IPS-NIHi11 (cell line): ENCODE measurements at regions not wholly inside any gene's neighbourhood (a gene's known extent, or its start where the extent isn't known, plus 50 kb on each side); places are given as distances from the start of the nearest gene placed in this dataset.
"Not testable (repeated sequence)": the region's sequence is repeated elsewhere in the genome, so short reads cannot be mapped to it uniquely, and the experiment has no call there.

ENCODE experiments used
- DNase-seq: peaks from one replicate; pipeline ENCODE4 v3.0.0; 2012; ENCODE audit warnings: mixed read lengths, low spot score

GRCh38 chr9:41623666-41624065 is 434.5 kb upstream of the ZNG1F start:
- not testable (repeated sequence) for DNase-seq

GRCh38 chr9:41619254-41619653 is 430.1 kb upstream of the ZNG1F start:
- DNase-seq, result not testable (repeated sequence)

- DNase-seq, result not testable (repeated sequence)
Measured at GRCh38 chr9:41606961-41607547, 417.9 kb upstream of the ZNG1F start.

- DNase-seq, result not testable (repeated sequence)
Measured at GRCh38 chr9:41565572-41565971, 376.5 kb upstream of the ZNG1F start.
